ENCODE measurements at regions not wholly inside any gene's neighbourhood (a gene's known extent, or its start where the extent isn't known, plus 50 kb on each side); places are given as distances from the start of the nearest gene placed in this dataset.

GRCh38 chr4:35950442-35950841 lies 293.9 kb downstream of the ARAP2 start:
- Histone ChIP-seq H3K79me2 (ENCODE audit: insufficient read depth, low read length) (no peaks in the 10 kb centered on the region), H3K4me3 (replicated peaks in 1 of 3; ENCODE audit: low read depth in 2 of 3, low read length in 3 of 3) (no peak overlapping the region), H2AFZ (ENCODE audit: insufficient read depth, low read depth, low read length, poor library complexity, severe bottlenecking) (no peak overlapping the region), H3K4me1 (ENCODE audit: control insufficient read depth in 1 of 2, insufficient read depth in 2 of 2, low read length in 2 of 2) (no peaks in the 10 kb centered on the region), H3K27me3 (ENCODE audit: control insufficient read depth in 2 of 2, insufficient read depth in 2 of 2, low read length in 2 of 2) (no peaks in the 10 kb centered on the region), H3K9ac (ENCODE audit: insufficient read depth, low read length, poor library complexity, severe bottlenecking) (no peak overlapping the region), H3K27ac (ENCODE audit: low read depth in 1 of 2, low read length in 2 of 2) (no peak overlapping the region), H3K36me3 (replicated peaks in 1 of 2; ENCODE audit: control insufficient read depth in 1 of 2, insufficient read depth in 2 of 2, low read length in 2 of 2) (no peaks in the 10 kb centered on the region), H4K20me1 (ENCODE audit: insufficient read depth, low read length) (no peaks in the 10 kb centered on the region), H3K4me2 (replicated peaks; ENCODE audit: extremely low read depth, low read length, poor library complexity, severe bottlenecking) (no peak overlapping the region), H3K9me3 (replicated peaks in 1 of 2; ENCODE audit: control insufficient read depth in 1 of 2, insufficient read depth in 1 of 2, low read length in 2 of 2) (peaks cover 0 to 6% of the 10 kb centered on the region in 2 donors)
- Mint-ChIP-seq H3K36me3 (no peaks in the 10 kb centered on the region), H3K27me3 (ENCODE audit: low read depth in 3 of 3) (peaks cover 0 to 2% (median 0%) of the 10 kb centered on the region in 3 donors), H3K27ac (no peak overlapping the region), H3K4me3 (no peak overlapping the region), H3K9me3 (peaks cover 2 to 11% (median 7%) of the 10 kb centered on the region in 7 donors), H3K4me1 (no peaks in the 10 kb centered on the region)
- intact Hi-C loops (cut with micrococcal nuclease), result no loop called here
- DNase-seq, result no peak
- TF ChIP-seq CTCF (IDR thresholded peaks at IDR 0.05), result no peak
- 90% methylated on average over 1 of the region's 1 CpG for WGBS (ENCODE audit: insufficient coverage)

- Histone ChIP-seq H3K27me3 (ENCODE audit: control insufficient read depth in 2 of 2, insufficient read depth in 2 of 2, low read length in 2 of 2) (no peaks in the 10 kb centered on the region), H3K4me1 (ENCODE audit: control insufficient read depth in 1 of 2, insufficient read depth in 2 of 2, low read length in 2 of 2) (no peaks in the 10 kb centered on the region), H3K4me2 (replicated peaks; ENCODE audit: extremely low read depth, low read length, poor library complexity, severe bottlenecking) (no peak overlapping the region), H3K9ac (ENCODE audit: insufficient read depth, low read length, poor library complexity, severe bottlenecking) (no peak overlapping the region), H3K79me2 (ENCODE audit: insufficient read depth, low read length) (no peaks in the 10 kb centered on the region), H4K20me1 (ENCODE audit: insufficient read depth, low read length) (no peaks in the 10 kb centered on the region), H3K36me3 (replicated peaks in 1 of 2; ENCODE audit: control insufficient read depth in 1 of 2, insufficient read depth in 2 of 2, low read length in 2 of 2) (no peaks in the 10 kb centered on the region), H3K27ac (ENCODE audit: low read depth in 1 of 2, low read length in 2 of 2) (no peak overlapping the region), H2AFZ (ENCODE audit: insufficient read depth, low read depth, low read length, poor library complexity, severe bottlenecking) (no peak overlapping the region), H3K9me3 (replicated peaks in 1 of 2; ENCODE audit: control insufficient read depth in 1 of 2, insufficient read depth in 1 of 2, low read length in 2 of 2) (peaks cover 0 to 6% of the 10 kb centered on the region in 2 donors), H3K4me3 (replicated peaks in 1 of 3; ENCODE audit: low read depth in 2 of 3, low read length in 3 of 3) (no peak overlapping the region)
- Mint-ChIP-seq H3K4me1 (no peaks in the 10 kb centered on the region), H3K27me3 (ENCODE audit: low read depth in 3 of 3) (peaks cover 0 to 2% (median 0%) of the 10 kb centered on the region in 3 donors), H3K9me3 (peaks cover 9 to 17% (median 14%) of the 10 kb centered on the region in 7 donors), H3K36me3 (no peaks in the 10 kb centered on the region), H3K27ac (no peak overlapping the region), H3K4me3 (no peak overlapping the region)
- DNase-seq, result no peak
- TF ChIP-seq CTCF (IDR thresholded peaks at IDR 0.05), result no peak
- intact Hi-C loops (cut with micrococcal nuclease), result no loop called here
- WGBS (ENCODE audit: insufficient coverage), result no CpG with 5 or more reads among the region's 2 CpGs
Measured at GRCh38 chr4:35952751-35953150, 291.6 kb downstream of the ARAP2 start.
